SK-N-SH (cell line): ENCODE measurements at regions not wholly inside any gene's neighbourhood (a gene's known extent, or its start where the extent isn't known, plus 50 kb on each side); places are given as distances from the start of the nearest gene placed in this dataset.

Source experiments
- CTCF ChIA-PET: fragments of 300-600, 350-600 bp; formaldehyde crosslinking; extraction: SDS; loops from one replicate; lab custom pipeline; 2021; lab: Yijun Ruan, JAX
- POLR2A ChIA-PET: fragments of 350-600 bp; sonication (Branson Sonifier 250); formaldehyde crosslinking; extraction: SDS; loops from one replicate; lab custom pipeline; 2020; ENCODE audit warnings: antibody characterized with exemption, inconsistent platforms; lab: Yijun Ruan, JAX
- DNase-seq: peaks from one replicate; pipeline ENCODE4 v3.0.0; 2012
- H2AFZ ChIP-seq: fragments of 200-600 bp; sonication (generic); 2 replicates; pipeline ENCODE4 v1.8.1; 2016; ENCODE audit warnings: antibody characterized with exemption, mild to moderate bottlenecking, low read depth
- H3F3A ChIP-seq: fragments of 200-600 bp; sonication (generic); replicated peaks from 2 replicates; pipeline ENCODE3; 2016; ENCODE audit warnings: antibody characterized with exemption, mild to moderate bottlenecking; ENCODE audit not compliant: insufficient read depth
- H3K27ac ChIP-seq, 2 experiments: fragments of 200-500 bp in 1 of 2; fragments of 200-600 bp in 1 of 2; sonication (Bioruptor generic) in 1 of 2; sonication (generic), shearing (Covaris generic) in 1 of 2; 2 replicates each; pipeline versions ENCODE4 v1.5.1 to v1.6.1; 2014 to 2016; ENCODE audit warnings: low read depth in 2 of 2, inconsistent platforms in 1 of 2, low read length in 1 of 2, mild to moderate bottlenecking in 1 of 2, mixed read lengths in 1 of 2
- H3K27me3 ChIP-seq: fragments of 200-600 bp; sonication (generic), shearing (Covaris generic); 2 replicates; pipeline ENCODE4 v1.6.1; 2016; ENCODE audit warnings: mixed run types; ENCODE audit not compliant: insufficient read depth
- H3K36me3 ChIP-seq, 2 experiments: fragments of 200-500 bp in 1 of 2; fragments of 200-600 bp in 1 of 2; sonication (Bioruptor generic) in 1 of 2; sonication (generic) in 1 of 2; replicated peaks in 1 of 2; 2 replicates each; pipeline versions ENCODE3 to v1.5.1; 2014 to 2016; ENCODE audit warnings: low read length in 1 of 2, mild to moderate bottlenecking in 1 of 2; ENCODE audit not compliant: insufficient read depth in 2 of 2, control insufficient read depth in 1 of 2
- H3K4me1 ChIP-seq, 2 experiments: fragments of 200-500 bp in 1 of 2; fragments of 200-600 bp in 1 of 2; sonication (Bioruptor generic) in 1 of 2; sonication (generic), shearing (Covaris generic) in 1 of 2; 2 replicates each; pipeline versions ENCODE4 v1.5.1 to v1.6.1; 2014 to 2016; ENCODE audit warnings: low read depth in 1 of 2, low read length in 1 of 2, mixed run types in 1 of 2; ENCODE audit not compliant: insufficient read depth in 2 of 2, control insufficient read depth in 1 of 2
- H3K4me2 ChIP-seq: fragments of 200-600 bp; sonication (generic), shearing (Covaris generic); 2 replicates; pipeline ENCODE4 v1.6.1; 2017; ENCODE audit warnings: mixed run types
- H3K4me3 ChIP-seq, 2 experiments: fragments of 200-500 bp in 1 of 2; fragments of 200-600 bp in 1 of 2; sonication (Bioruptor generic) in 1 of 2; sonication (generic), shearing (Covaris generic) in 1 of 2; 2 replicates each; pipeline versions ENCODE4 v1.5.1 to v1.8.1; 2014 to 2016; ENCODE audit warnings: low read depth in 2 of 2, inconsistent platforms in 1 of 2, low read length in 1 of 2, mild to moderate bottlenecking in 1 of 2, mixed read lengths in 1 of 2, moderate library complexity in 1 of 2
- H3K79me2 ChIP-seq: fragments of 200-600 bp; sonication (generic); 2 replicates; pipeline ENCODE4 v1.8.1; 2017; ENCODE audit warnings: mild to moderate bottlenecking; ENCODE audit not compliant: insufficient read depth
- H3K9ac ChIP-seq: fragments of 200-600 bp; sonication (generic); 2 replicates; pipeline ENCODE4 v1.6.1; 2017; ENCODE audit warnings: mixed run types
- H3K9me2 ChIP-seq: fragments of 200-600 bp; sonication (generic); 2 replicates; pipeline ENCODE4 v1.6.1; 2017; ENCODE audit warnings: mixed run types
- H3K9me3 ChIP-seq: fragments of 200-600 bp; sonication (generic); 2 replicates; pipeline ENCODE4 v1.6.1; 2017; ENCODE audit warnings: mixed run types, mild to moderate bottlenecking, moderate library complexity
- H4K20me1 ChIP-seq: fragments of 200-600 bp; sonication (generic); 2 replicates; pipeline ENCODE4 v1.6.1; 2017; ENCODE audit warnings: mild to moderate bottlenecking, mixed run types; ENCODE audit not compliant: insufficient read depth
- CHD2 ChIP-seq: fragments of 150-350 bp; IDR thresholded peaks from 2 replicates; pipeline ENCODE4 v1.6.1; 2018; ENCODE audit warnings: low read length; ENCODE audit not compliant: partially characterized antibody
- ELF1 ChIP-seq: IDR thresholded peaks from 2 replicates; pipeline ENCODE4 v1.4.0; 2012
- FOSL2 ChIP-seq: IDR thresholded peaks from 2 replicates; pipeline ENCODE4 v1.4.0; 2012; ENCODE audit warnings: low read depth, mild to moderate bottlenecking, moderate library complexity, borderline replicate concordance
- FOXJ3 ChIP-seq: sonication (generic); formaldehyde crosslinking; IDR thresholded peaks from 2 replicates; pipeline ENCODE4 v1.5.1; 2020; ENCODE audit warnings: mild to moderate bottlenecking, missing genetic modification reagents
- MEF2A ChIP-seq: IDR thresholded peaks from 2 replicates; pipeline ENCODE4 v1.4.0; 2012; ENCODE audit warnings: low read depth, borderline replicate concordance
- MXI1 ChIP-seq: IDR thresholded peaks from 2 replicates; pipeline ENCODE4 v1.6.1; 2012; ENCODE audit warnings: mild to moderate bottlenecking, low read depth, low read length, improper control_type of control experiment
- NFIC ChIP-seq: IDR thresholded peaks from 2 replicates; pipeline ENCODE4 v1.4.0; 2012; ENCODE audit warnings: borderline replicate concordance
- NRF1 ChIP-seq: IDR thresholded peaks from 2 replicates; pipeline ENCODE4 v1.6.1; 2012; ENCODE audit warnings: low read depth, mild to moderate bottlenecking, low read length
- PBX3 ChIP-seq: IDR thresholded peaks from 2 replicates; pipeline ENCODE4; 2012
- RCOR1 ChIP-seq: fragments of 150-350 bp; IDR thresholded peaks from 2 replicates; pipeline ENCODE4 v1.6.1; 2017; ENCODE audit warnings: antibody characterized with exemption, low read length
- REST ChIP-seq: IDR thresholded peaks from 2 replicates; pipeline ENCODE4 v1.6.1; 2012; ENCODE audit warnings: mild to moderate bottlenecking, low read depth, low read length, moderate library complexity
- RFX5 ChIP-seq: IDR thresholded peaks from 2 replicates; pipeline ENCODE4 v1.6.1; 2012; ENCODE audit warnings: mild to moderate bottlenecking, improper control_type of control experiment, low read length
- RXRA ChIP-seq: IDR thresholded peaks from 2 replicates; pipeline ENCODE4 v1.4.0; 2012; ENCODE audit warnings: low read depth, mild to moderate bottlenecking, borderline replicate concordance
- SIN3A ChIP-seq: IDR thresholded peaks from 2 replicates; pipeline ENCODE4 v1.6.1; 2012; ENCODE audit warnings: low read depth, mild to moderate bottlenecking, low read length, moderate library complexity, borderline replicate concordance
- SMC3 ChIP-seq: IDR thresholded peaks from 2 replicates; pipeline ENCODE4 v1.6.1; 2012; ENCODE audit warnings: low read depth, low read length, improper control_type of control experiment
- TAF1 ChIP-seq: IDR thresholded peaks from 2 replicates; pipeline ENCODE4 v1.6.1; 2012; ENCODE audit warnings: low read depth, mild to moderate bottlenecking, low read length, moderate library complexity, borderline replicate concordance
- WGBS: methylation state at CpG from one replicate; pipeline ENCODE4 v1.1.6; 2017; ENCODE audit warnings: low lambda C conversion rate; 5-methylcytosine and 5-hydroxymethylcytosine counted together
- TF ChIP-seq, protein P1 (sequence below): fragments of 200-600 bp; sonication (generic); IDR thresholded peaks from 2 replicates; pipeline ENCODE4 v1.6.1; 2017; ENCODE audit warnings: antibody characterized with exemption, mild to moderate bottlenecking, moderate library complexity
- TF ChIP-seq, protein P2 (sequence below): fragments of 150-350 bp; IDR thresholded peaks from 2 replicates; pipeline ENCODE4 v1.6.1; 2017; ENCODE audit warnings: antibody characterized with exemption, low read length, low read depth, borderline replicate concordance

DNA sequence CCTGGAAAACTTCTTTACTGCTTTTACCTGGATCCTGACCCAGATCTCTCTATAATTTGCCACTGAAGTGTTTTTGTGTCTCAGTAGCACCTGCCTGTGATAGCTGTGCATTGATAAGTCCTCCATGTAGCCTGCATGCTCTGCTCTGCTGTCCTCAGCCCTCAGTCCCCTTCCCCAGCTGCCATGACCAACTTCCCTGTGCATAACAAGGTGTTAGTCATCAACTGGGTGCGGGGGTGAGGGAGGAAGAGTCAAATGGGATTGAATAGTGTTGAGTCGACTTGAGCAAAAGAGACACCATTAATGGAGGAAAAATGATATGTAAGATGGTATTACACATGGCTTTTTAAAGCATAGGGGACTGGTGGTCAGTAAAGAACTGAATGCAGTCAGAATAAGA lies 92.2 kb upstream of the PLET1 start:
- H3K27ac ChIP-seq, result no peak overlapping the region
- DNase-seq, result no peak
- 33% methylated on average over 2 of the region's 2 CpGs for WGBS
- H3K27me3 ChIP-seq, result no peaks in the 10 kb centered on the region
- no peak overlapping the region for H3K4me2 ChIP-seq
- H3K9me3 ChIP-seq, result no peaks in the 10 kb centered on the region
- TF ChIP-seq ELF1, result no peak
- TF ChIP-seq SIN3A, result no peak
- TF ChIP-seq NRF1, result no peak
- no peak for TF ChIP-seq CHD2
- TF ChIP-seq RFX5, result no peak
- TF ChIP-seq SMC3, result no peak
- no peak for TF ChIP-seq RXRA
- TF ChIP-seq, protein P1, sequence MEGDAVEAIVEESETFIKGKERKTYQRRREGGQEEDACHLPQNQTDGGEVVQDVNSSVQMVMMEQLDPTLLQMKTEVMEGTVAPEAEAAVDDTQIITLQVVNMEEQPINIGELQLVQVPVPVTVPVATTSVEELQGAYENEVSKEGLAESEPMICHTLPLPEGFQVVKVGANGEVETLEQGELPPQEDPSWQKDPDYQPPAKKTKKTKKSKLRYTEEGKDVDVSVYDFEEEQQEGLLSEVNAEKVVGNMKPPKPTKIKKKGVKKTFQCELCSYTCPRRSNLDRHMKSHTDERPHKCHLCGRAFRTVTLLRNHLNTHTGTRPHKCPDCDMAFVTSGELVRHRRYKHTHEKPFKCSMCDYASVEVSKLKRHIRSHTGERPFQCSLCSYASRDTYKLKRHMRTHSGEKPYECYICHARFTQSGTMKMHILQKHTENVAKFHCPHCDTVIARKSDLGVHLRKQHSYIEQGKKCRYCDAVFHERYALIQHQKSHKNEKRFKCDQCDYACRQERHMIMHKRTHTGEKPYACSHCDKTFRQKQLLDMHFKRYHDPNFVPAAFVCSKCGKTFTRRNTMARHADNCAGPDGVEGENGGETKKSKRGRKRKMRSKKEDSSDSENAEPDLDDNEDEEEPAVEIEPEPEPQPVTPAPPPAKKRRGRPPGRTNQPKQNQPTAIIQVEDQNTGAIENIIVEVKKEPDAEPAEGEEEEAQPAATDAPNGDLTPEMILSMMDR, result no peak
- TF ChIP-seq MEF2A, result no peak
- no peak for TF ChIP-seq MXI1
- no peak for TF ChIP-seq NFIC
- no peak for TF ChIP-seq REST
- no peak for TF ChIP-seq RCOR1
- TF ChIP-seq PBX3, result no peak
- TF ChIP-seq, protein P2, sequence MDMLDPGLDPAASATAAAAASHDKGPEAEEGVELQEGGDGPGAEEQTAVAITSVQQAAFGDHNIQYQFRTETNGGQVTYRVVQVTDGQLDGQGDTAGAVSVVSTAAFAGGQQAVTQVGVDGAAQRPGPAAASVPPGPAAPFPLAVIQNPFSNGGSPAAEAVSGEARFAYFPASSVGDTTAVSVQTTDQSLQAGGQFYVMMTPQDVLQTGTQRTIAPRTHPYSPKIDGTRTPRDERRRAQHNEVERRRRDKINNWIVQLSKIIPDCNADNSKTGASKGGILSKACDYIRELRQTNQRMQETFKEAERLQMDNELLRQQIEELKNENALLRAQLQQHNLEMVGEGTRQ, result no peak
- TF ChIP-seq TAF1, result no peak
- no peak for TF ChIP-seq FOSL2
- no peak for TF ChIP-seq FOXJ3 (CRISPR knock-in tag)
- no peaks in the 10 kb centered on the region for H3K79me2 ChIP-seq
- H3K36me3 ChIP-seq, result no peaks in the 10 kb centered on the region
- no peaks in the 10 kb centered on the region for H3F3A ChIP-seq
- ChIA-PET POLR2A (no interaction called here), CTCF (no interaction called here)
- H3K4me1 ChIP-seq, result peaks cover 0 to 7% of the 10 kb centered on the region in 2 experiments; a peak in 1 of 4 replicates
- no peak overlapping the region for H3K9ac ChIP-seq
- H2AFZ ChIP-seq, result no peak overlapping the region
- no peak overlapping the region for H3K4me3 ChIP-seq
- H4K20me1 ChIP-seq, result no peaks in the 10 kb centered on the region
- no peaks in the 10 kb centered on the region for H3K9me2 ChIP-seq
